Liver (tissue), 3 donors: ENCODE measurements at regions not wholly inside any gene's neighbourhood (a gene's known extent, or its start where the extent isn't known, plus 50 kb on each side); places are given as distances from the start of the nearest gene placed in this dataset.

ENCODE experiments used
- CTCF ChIP-seq: fragments of 150-350 bp; IDR thresholded peaks from 2 replicates; pipeline ENCODE4 v1.5.1; 2017; ENCODE audit warnings: improper control_type of control experiment, low read depth, low read length; ENCODE audit not compliant: missing input control
- RAD21 ChIP-seq, 2 donors: IDR thresholded peaks; 2 replicates each; pipeline ENCODE4 v1.6.1; 2016; ENCODE audit warnings: antibody characterized with exemption in 2 of 2, mild to moderate bottlenecking in 2 of 2
- REST ChIP-seq: IDR thresholded peaks from 2 replicates; pipeline ENCODE4 v1.6.1; 2016; ENCODE audit warnings: antibody characterized with exemption, mild to moderate bottlenecking
- YY1 ChIP-seq: IDR thresholded peaks from 2 replicates; pipeline ENCODE4 v1.6.1; 2016; ENCODE audit warnings: antibody characterized with exemption, mild to moderate bottlenecking
- TF ChIP-seq, protein P1 (sequence below): IDR thresholded peaks from 2 replicates; pipeline ENCODE4 v1.6.1; 2016; ENCODE audit warnings: antibody characterized with exemption
- donor health status: healthy.
- donor health status: healthy.

DNA sequence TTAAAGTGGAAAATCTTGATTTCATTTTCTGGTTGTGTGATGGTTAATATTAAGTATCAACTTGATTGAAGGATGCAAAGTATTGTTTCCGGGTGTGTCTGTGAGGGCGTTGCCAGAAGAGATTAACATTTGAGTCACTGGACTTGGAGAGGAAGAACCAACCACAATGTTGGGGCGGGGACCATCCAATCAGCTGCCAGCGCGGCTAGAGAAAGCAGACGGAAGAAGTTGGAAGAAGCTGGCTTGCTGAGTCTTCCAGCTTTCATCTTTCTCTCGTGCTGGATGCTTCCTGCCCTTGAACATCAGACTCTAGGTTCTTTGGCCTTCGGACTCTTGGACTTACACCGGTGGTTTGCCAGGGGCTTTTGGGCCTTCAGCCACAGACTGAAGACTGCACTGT is 832.6 kb upstream of the TMPRSS15 start:
- TF ChIP-seq CTCF (no peak), YY1 (no peak), RAD21 (IDR thresholded peaks at IDR 0.05) (no peak), REST (no peak)
- TF ChIP-seq, protein P1, sequence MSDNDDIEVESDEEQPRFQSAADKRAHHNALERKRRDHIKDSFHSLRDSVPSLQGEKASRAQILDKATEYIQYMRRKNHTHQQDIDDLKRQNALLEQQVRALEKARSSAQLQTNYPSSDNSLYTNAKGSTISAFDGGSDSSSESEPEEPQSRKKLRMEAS = no peak
